NT2/D1 (cell line): ENCODE measurements at regions not wholly inside any gene's neighbourhood (a gene's known extent, or its start where the extent isn't known, plus 50 kb on each side); places are given as distances from the start of the nearest gene placed in this dataset.

Experiments used
- YY1 ChIP-seq: IDR thresholded peaks from 2 replicates; pipeline ENCODE4 v1.6.1; 2011; ENCODE audit not compliant: insufficient read length, insufficient read depth
- ZNF274 ChIP-seq: IDR thresholded peaks from 2 replicates; pipeline ENCODE4 v1.6.1; 2011; ENCODE audit warnings: mild to moderate bottlenecking, low read depth, low read length

GRCh38 chr17:14736631-14737030 lies 435.8 kb downstream of the HS3ST3B1 start:
- TF ChIP-seq YY1 (no peak), ZNF274 (no peak)
